Progenitor cell of endocrine pancreas (in vitro differentiated cells): ENCODE measurements at regions not wholly inside any gene's neighbourhood (a gene's known extent, or its start where the extent isn't known, plus 50 kb on each side); places are given as distances from the start of the nearest gene placed in this dataset.
"Not testable (repeated sequence)": the region's sequence is repeated elsewhere in the genome, so short reads cannot be mapped to it uniquely, and the experiment has no call there.

Experiments
- DNase-seq: peaks from one replicate; pipeline ENCODE4 v3.0.0; 2021; ENCODE audit warnings: low spot score; ENCODE audit not compliant: unreplicated experiment
- H3K27ac Mint-ChIP-seq: 2 replicates; pipeline ENCODE4 v1.8.0; 2021; ENCODE audit warnings: mild to moderate bottlenecking, moderate library complexity, mixed read lengths
- H3K27me3 Mint-ChIP-seq: 2 replicates; pipeline ENCODE4 v1.8.0; 2021; ENCODE audit warnings: mixed read lengths
- H3K36me3 Mint-ChIP-seq: 2 replicates; pipeline ENCODE4 v1.8.0; 2022; ENCODE audit warnings: mixed read lengths; ENCODE audit not compliant: insufficient read depth
- H3K4me1 Mint-ChIP-seq: 2 replicates; pipeline ENCODE4 v1.8.0; 2021; ENCODE audit warnings: low read depth, mixed read lengths
- H3K4me3 Mint-ChIP-seq: 2 replicates; pipeline ENCODE4 v1.8.0; 2021; ENCODE audit warnings: low read depth, mild to moderate bottlenecking, moderate library complexity, mixed read lengths
- H3K9me3 Mint-ChIP-seq: 2 replicates; pipeline ENCODE4 v1.8.0; 2021; ENCODE audit warnings: low read depth, mixed read lengths
- CTCF ChIP-seq: fragments of 200-600 bp; sonication (generic); IDR thresholded peaks from one replicate; pipeline ENCODE4 v1.5.0; 2021; ENCODE audit warnings: antibody characterized with exemption, mild to moderate bottlenecking; ENCODE audit not compliant: unreplicated experiment

GRCh38 chr15:38017721-38018120 is 83.3 kb downstream of the TMCO5A start:
- H3K4me1 Mint-ChIP-seq, result no peaks in the 10 kb centered on the region
- no peaks in the 10 kb centered on the region for H3K27me3 Mint-ChIP-seq
- no peak for DNase-seq
- peaks cover 4% of the 10 kb centered on the region for H3K9me3 Mint-ChIP-seq
- no peak overlapping the region for H3K4me3 Mint-ChIP-seq
- no peak overlapping the region for H3K27ac Mint-ChIP-seq
- TF ChIP-seq CTCF, result no peak
- H3K36me3 Mint-ChIP-seq, result no peaks in the 10 kb centered on the region

GRCh38 chr15:38019066-38019465 is 84.6 kb downstream of the TMCO5A start:
- H3K9me3 Mint-ChIP-seq, result peaks cover 7% of the 10 kb centered on the region
- H3K36me3 Mint-ChIP-seq, result no peaks in the 10 kb centered on the region
- no peak overlapping the region for H3K27ac Mint-ChIP-seq
- DNase-seq, result no peak
- no peaks in the 10 kb centered on the region for H3K27me3 Mint-ChIP-seq
- TF ChIP-seq CTCF, result no peak
- no peak overlapping the region for H3K4me3 Mint-ChIP-seq
- H3K4me1 Mint-ChIP-seq, result no peaks in the 10 kb centered on the region

- H3K4me3 Mint-ChIP-seq, result no peak overlapping the region
- no peaks in the 10 kb centered on the region for H3K27me3 Mint-ChIP-seq
- H3K27ac Mint-ChIP-seq, result no peak overlapping the region
- no peak for DNase-seq
- no peaks in the 10 kb centered on the region for H3K36me3 Mint-ChIP-seq
- no peaks in the 10 kb centered on the region for H3K4me1 Mint-ChIP-seq
- TF ChIP-seq CTCF, result no peak
- H3K9me3 Mint-ChIP-seq, result peaks cover 7% of the 10 kb centered on the region
Observed at GRCh38 chr15:38021259-38021658, 86.8 kb downstream of the TMCO5A start.

GRCh38 chr15:38024293-38025091 is 90.1 kb downstream of the TMCO5A start:
- Mint-ChIP-seq H3K27me3 (no peaks in the 10 kb centered on the region), H3K4me3 (no peak overlapping the region), H3K4me1 (no peaks in the 10 kb centered on the region), H3K36me3 (no peaks in the 10 kb centered on the region), H3K27ac (no peak overlapping the region), H3K9me3 (peaks cover 4% of the 10 kb centered on the region)
- no peak for DNase-seq
- no peak for TF ChIP-seq CTCF

- not testable (repeated sequence) for H3K27ac Mint-ChIP-seq, H3K4me3 Mint-ChIP-seq, H3K27me3 Mint-ChIP-seq, DNase-seq, H3K36me3 Mint-ChIP-seq, H3K9me3 Mint-ChIP-seq, H3K4me1 Mint-ChIP-seq
Observed at GRCh38 chr15:38025656-38026055, 91.2 kb downstream of the TMCO5A start.

- H3K27me3 Mint-ChIP-seq, result no peaks in the 10 kb centered on the region
- H3K36me3 Mint-ChIP-seq, result no peaks in the 10 kb centered on the region
- TF ChIP-seq CTCF, result no peak
- H3K4me3 Mint-ChIP-seq, result no peak overlapping the region
- no peaks in the 10 kb centered on the region for H3K4me1 Mint-ChIP-seq
- DNase-seq, result no peak
- H3K9me3 Mint-ChIP-seq, result no peaks in the 10 kb centered on the region
- H3K27ac Mint-ChIP-seq, result no peak overlapping the region
Observed at GRCh38 chr15:38028869-38029268, 94.4 kb downstream of the TMCO5A start.
